Adipocyte (in vitro differentiated cells): ENCODE measurements at regions not wholly inside any gene's neighbourhood (a gene's known extent, or its start where the extent isn't known, plus 50 kb on each side); places are given as distances from the start of the nearest gene placed in this dataset.

Experiments
- DNase-seq: peaks from one replicate; pipeline ENCODE4 v3.0.0-alpha.2; 2015; ENCODE audit warnings: low read depth
- H3K27me3 ChIP-seq: replicated peaks from 2 replicates; pipeline ENCODE4 v1.7.0; 2013; ENCODE audit warnings: mild to moderate bottlenecking, low read length, moderate library complexity; ENCODE audit not compliant: control insufficient read depth, insufficient read depth
- H3K36me3 ChIP-seq: 2 replicates; pipeline ENCODE4 v1.7.0; 2013; ENCODE audit warnings: low read length, mild to moderate bottlenecking, moderate library complexity; ENCODE audit not compliant: control insufficient read depth, insufficient read depth, severe bottlenecking
- H3K4me1 ChIP-seq: 2 replicates; pipeline ENCODE4 v1.7.0; 2013; ENCODE audit warnings: mild to moderate bottlenecking, low read length, moderate library complexity; ENCODE audit not compliant: control insufficient read depth, insufficient read depth
- H3K4me3 ChIP-seq: 2 replicates; pipeline ENCODE4 v1.7.0; 2013; ENCODE audit warnings: mild to moderate bottlenecking, low read length, moderate library complexity
- H3K9ac ChIP-seq: 2 replicates; pipeline ENCODE4 v1.7.0; 2013; ENCODE audit warnings: mild to moderate bottlenecking, low read length, moderate library complexity
- H3K9me3 ChIP-seq: 2 replicates; pipeline ENCODE4 v1.7.0; 2013; ENCODE audit warnings: mild to moderate bottlenecking, low read length, moderate library complexity; ENCODE audit not compliant: control insufficient read depth

DNA sequence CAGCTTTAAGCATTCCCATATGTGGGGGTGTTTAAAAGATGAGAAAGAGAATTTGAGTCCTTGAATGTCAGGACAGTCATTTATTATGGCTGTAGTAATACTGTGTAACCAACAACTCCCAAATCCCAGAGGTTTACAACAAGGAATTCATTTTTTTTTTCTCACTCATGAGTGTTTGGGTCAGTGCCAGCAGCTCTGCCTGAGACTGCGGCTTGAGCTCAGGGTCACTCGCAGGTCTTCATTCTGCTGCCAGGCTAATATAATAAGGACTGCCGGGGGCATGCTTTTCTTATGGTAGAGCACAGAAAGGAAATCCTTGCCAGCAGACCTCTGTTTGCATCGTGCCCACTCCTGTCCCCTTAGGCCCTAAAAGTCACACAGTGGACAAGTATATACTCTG is 277.9 kb upstream of the LMCD1 start:
- Histone ChIP-seq H3K4me3 (peak overlapping the region; percentile 46), H3K27me3 (no peaks in the 10 kb centered on the region), H3K36me3 (no peaks in the 10 kb centered on the region), H3K9me3 (no peaks in the 10 kb centered on the region), H3K9ac (no peak overlapping the region), H3K4me1 (peaks cover 13% of the 10 kb centered on the region)
- peak; percentile 1 for DNase-seq

DNA sequence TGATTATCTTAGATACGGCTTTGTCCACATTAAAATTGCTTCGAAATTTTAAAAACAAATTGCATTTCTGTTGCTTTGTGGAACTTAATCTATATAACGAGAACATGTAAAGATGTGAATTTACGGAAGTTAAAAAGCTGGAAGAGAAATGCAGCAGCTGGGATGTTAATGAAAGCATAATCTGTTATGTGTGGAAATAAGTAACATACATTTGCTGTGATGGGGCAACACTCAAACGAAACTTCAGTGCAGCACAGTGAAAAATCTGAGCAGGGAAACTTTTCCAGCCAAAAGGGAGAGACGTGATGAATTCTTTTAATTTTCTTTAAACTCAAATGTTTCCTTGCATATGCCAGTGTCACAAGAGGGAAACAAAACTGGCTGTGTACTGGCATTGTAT is 276.7 kb upstream of the LMCD1 start:
- Histone ChIP-seq H3K4me1 (peaks cover 13% of the 10 kb centered on the region), H3K36me3 (no peaks in the 10 kb centered on the region), H3K9me3 (no peaks in the 10 kb centered on the region), H3K4me3 (no peak overlapping the region), H3K27me3 (no peaks in the 10 kb centered on the region), H3K9ac (no peak overlapping the region)
- no peak for DNase-seq

DNA sequence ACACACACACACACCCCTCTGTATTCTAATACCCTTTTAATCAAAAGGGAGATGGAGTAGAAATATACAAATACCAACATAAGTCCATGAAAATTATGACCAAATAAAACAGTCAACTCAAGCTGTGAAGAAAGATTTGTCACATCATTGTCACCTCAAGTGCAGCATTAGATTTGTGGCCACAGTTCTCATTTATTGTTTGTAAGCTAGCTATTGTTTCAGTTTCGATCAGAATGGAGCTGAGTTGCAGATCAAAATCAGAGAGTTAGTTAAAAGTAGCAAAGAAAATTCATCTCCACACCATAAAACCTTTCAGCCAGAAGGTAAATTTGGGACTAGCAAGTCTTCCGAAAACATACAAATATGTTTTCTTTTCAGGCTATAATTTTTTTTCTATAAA is 267.7 kb upstream of the LMCD1 start:
- H3K4me1 ChIP-seq: peaks cover 17% of the 10 kb centered on the region
- no peak overlapping the region for H3K9ac ChIP-seq
- no peak overlapping the region for H3K4me3 ChIP-seq
- no peaks in the 10 kb centered on the region for H3K27me3 ChIP-seq
- no peak for DNase-seq
- H3K9me3 ChIP-seq: no peaks in the 10 kb centered on the region
- H3K36me3 ChIP-seq: no peaks in the 10 kb centered on the region

DNA sequence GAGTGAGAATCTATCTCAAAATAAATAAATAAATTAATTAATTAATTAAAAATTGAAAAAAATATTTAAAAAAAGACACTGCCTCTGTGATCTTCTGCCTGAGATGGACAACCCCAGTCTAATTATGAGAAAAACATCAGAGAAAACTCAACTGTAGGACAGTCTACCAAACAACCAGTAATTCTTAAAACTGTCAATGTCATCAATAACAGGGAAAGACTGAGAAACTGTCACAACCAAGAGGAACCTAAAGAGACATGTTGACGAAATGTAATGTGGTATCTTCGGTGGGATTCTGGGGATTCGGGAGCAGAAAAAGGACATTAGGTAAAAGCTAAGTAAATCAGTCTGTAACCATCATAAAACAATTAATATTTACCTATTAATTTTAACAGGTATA is 265.4 kb upstream of the LMCD1 start:
- H3K4me3 ChIP-seq: no peak overlapping the region
- no peaks in the 10 kb centered on the region for H3K9me3 ChIP-seq
- no peaks in the 10 kb centered on the region for H3K27me3 ChIP-seq
- H3K4me1 ChIP-seq: peaks cover 30% of the 10 kb centered on the region
- DNase-seq: no peak
- no peak overlapping the region for H3K9ac ChIP-seq
- no peaks in the 10 kb centered on the region for H3K36me3 ChIP-seq

DNA sequence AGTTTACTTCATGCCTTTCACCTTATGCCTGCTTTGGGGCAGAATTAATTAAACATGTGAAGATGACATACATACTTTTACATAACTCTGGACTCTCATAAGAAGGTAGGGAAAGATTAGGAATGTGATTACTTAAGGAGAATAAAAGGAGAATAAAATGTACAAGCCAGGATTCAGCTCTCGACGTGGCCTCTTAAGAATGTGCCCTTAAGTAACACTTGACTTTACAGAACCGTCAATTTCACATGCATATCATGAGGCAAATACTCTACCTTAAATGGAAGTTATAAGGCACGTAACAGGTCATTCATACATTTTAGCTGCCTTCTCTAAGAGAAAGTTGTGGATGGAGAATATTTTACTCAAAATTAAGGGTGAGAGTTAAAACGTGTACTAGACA is 263.7 kb upstream of the LMCD1 start:
- Histone ChIP-seq H3K4me1 (peaks cover 30% of the 10 kb centered on the region), H3K36me3 (no peaks in the 10 kb centered on the region), H3K9me3 (peaks cover 5% of the 10 kb centered on the region), H3K4me3 (peak overlapping the region; percentile 10), H3K27me3 (no peaks in the 10 kb centered on the region), H3K9ac (no peak overlapping the region)
- no peak for DNase-seq

DNA sequence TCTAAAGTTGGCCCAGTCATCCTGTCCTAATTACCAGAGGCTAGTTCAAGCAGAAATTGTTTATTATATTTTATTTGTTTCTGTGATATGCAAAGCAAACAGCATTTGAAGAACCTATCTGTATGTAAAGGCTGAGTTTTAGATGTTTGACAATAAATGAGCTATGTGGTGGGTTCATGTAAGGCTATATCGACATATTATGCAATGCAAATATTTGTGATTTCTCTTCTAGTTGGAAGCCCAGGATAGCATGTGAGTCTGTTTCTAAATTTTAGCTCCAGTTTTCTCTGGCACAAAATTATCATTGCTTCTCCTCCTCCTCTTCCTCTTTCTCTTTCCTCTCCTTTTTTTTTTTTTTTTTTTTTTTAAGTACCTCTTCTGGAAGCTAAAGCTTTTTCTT is 263.2 kb upstream of the LMCD1 start:
- Histone ChIP-seq H3K4me1 (peaks cover 30% of the 10 kb centered on the region), H3K36me3 (no peaks in the 10 kb centered on the region), H3K4me3 (peak overlapping the region; percentile 10), H3K9me3 (peaks cover 5% of the 10 kb centered on the region), H3K9ac (peak overlapping the region; percentile 14), H3K27me3 (no peaks in the 10 kb centered on the region)
- no peak for DNase-seq

DNA sequence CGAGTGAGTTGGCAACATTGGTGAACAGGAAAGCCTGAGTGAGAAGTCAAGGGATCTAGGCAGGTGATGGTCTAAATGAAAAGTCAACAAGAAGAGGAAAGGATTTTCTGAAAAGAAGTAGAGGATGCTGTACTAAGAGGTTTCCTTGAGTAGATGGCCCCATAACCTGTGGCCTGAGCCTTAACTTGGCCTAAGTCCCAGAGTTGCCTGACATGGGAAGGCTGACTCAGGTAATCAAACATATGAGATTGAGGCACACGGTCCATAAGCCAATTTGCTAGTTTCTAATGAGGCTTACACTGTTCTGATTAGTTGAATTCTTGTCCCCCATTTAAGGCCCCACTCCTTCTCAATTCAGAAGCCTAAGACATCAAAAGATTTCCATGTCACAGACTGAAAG is 262.5 kb upstream of the LMCD1 start:
- no peaks in the 10 kb centered on the region for H3K36me3 ChIP-seq

DNA sequence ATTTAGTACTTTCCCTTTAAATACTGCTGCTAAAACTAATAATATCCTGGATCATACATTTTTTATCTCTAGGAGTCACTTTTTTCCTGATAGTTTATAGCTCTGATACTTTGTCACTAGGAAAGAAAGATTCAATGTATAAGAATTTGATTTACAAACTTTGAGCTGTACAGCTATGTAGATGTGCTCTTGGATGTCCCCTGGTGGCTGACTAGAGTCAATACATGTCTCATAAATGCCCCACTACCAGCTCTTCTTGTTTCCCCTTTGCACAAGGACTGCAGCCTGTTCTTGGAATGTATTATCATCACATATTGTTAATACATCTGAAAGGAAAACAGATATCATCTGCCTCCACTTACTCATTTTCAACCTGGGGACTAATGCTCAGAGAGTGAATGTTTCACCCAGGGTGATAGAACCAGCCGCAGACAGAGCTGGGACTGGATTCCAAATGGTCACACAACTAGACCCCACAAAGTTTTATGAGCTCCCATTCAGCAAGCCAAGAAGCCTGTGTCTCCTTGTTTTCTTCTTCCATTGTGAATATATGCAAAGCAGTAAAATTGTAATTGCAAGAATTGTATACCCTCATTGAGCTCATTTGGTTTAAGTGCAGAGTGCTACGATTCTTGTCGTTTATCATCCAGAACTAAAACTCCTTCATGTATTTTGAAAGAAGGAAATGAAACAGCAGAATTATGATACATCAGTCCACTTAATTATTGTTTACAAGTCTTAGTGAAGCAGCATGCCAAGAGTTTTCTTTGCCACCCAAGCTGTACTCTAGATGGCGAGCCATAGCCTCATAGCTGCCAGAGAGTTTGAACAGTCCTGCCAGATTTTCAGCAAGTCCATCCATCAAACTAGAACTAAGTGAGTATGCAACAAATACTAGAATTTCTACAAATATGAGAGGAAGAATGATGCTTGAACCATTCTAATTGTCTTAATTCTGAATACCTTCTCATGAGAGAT is 261.6 kb upstream of the LMCD1 start:
- DNase-seq: peak; percentile 71
- Histone ChIP-seq H3K4me1 (peaks cover 30% of the 10 kb centered on the region), H3K27me3 (no peaks in the 10 kb centered on the region)

More for the DNA sequence above, 262.5 kb upstream of the LMCD1 start:
- H3K9me3 ChIP-seq: peaks cover 8% of the 10 kb centered on the region
- DNase-seq: no peak
- peak overlapping the region; percentile 14 for H3K9ac ChIP-seq
- H3K4me3 ChIP-seq: no peak overlapping the region
- H3K27me3 ChIP-seq: no peaks in the 10 kb centered on the region
- H3K4me1 ChIP-seq: peaks cover 30% of the 10 kb centered on the region

DNA sequence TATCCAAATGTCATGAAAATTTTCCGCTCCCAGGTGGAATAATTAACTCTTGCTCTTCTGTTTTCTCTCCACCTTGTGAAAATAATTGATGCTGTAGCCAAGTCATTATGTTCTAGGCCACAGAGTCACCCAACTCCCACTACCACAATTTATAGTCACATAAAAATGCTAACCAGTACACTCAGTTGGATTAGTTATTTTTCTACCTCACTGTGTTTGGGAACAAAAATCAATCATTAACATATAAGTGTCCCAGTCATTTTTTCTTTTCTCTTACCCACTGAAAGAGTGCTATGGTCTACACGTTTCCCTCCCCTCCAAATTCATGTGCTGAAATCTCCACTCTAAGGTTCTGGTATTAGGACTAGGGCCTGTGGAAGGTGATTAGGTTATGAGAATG is 255.6 kb upstream of the LMCD1 start:
- Histone ChIP-seq H3K9ac (no peak overlapping the region), H3K9me3 (peaks cover 12% of the 10 kb centered on the region), H3K36me3 (no peaks in the 10 kb centered on the region), H3K4me1 (no peaks in the 10 kb centered on the region), H3K4me3 (no peak overlapping the region), H3K27me3 (no peaks in the 10 kb centered on the region)
- no peak for DNase-seq

More for the DNA sequence above, 261.6 kb upstream of the LMCD1 start:
- peaks cover 8% of the 10 kb centered on the region for H3K9me3 ChIP-seq
- no peak overlapping the region for H3K4me3 ChIP-seq
- no peak overlapping the region for H3K9ac ChIP-seq
- H3K36me3 ChIP-seq: no peaks in the 10 kb centered on the region

DNA sequence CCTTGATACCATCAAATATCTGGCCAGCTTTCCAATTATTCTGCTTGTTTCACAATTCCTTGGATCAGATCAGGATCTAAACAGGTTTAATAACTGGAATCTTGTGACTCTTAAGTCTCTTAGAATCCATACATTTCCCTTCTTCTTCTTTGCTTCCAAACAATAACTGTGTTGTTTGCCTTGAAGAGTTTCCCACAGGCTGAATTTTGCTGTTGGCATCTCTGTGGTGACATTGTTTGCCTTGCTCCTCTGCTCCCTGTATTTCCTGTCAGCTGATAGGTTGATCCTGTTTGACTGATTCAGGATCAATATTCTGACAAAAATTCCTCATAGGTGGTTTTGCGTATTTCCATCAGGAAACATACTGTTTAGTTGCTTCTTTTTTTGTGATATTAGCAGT is 248.4 kb upstream of the LMCD1 start:
- no peaks in the 10 kb centered on the region for H3K36me3 ChIP-seq
- no peak overlapping the region for H3K4me3 ChIP-seq
- no peak overlapping the region for H3K9ac ChIP-seq
- peaks cover 4% of the 10 kb centered on the region for H3K9me3 ChIP-seq
- no peak for DNase-seq
- no peaks in the 10 kb centered on the region for H3K27me3 ChIP-seq
- H3K4me1 ChIP-seq: no peaks in the 10 kb centered on the region

DNA sequence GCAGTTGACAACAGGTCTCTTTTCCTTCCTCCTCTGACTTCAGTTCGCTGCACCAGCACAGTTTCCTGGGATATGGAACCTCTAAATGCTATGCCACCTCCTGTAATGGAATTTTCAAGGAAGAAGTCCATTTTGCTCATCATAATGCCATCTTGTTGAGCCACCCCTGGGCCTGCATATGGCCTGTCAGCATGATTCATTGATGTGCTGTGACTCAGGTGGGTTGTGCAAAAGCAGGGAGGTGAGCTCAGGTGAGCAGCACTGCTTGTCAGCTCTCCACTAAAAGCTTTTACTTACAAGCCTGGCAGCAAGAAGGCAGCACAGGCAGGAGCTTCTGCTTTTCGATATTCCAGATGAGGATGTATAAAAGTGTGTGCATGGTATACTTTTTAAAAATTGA is 247.1 kb upstream of the LMCD1 start:
- Histone ChIP-seq H3K36me3 (no peaks in the 10 kb centered on the region), H3K9ac (no peak overlapping the region), H3K9me3 (peaks cover 4% of the 10 kb centered on the region), H3K27me3 (no peaks in the 10 kb centered on the region), H3K4me3 (no peak overlapping the region), H3K4me1 (no peaks in the 10 kb centered on the region)
- DNase-seq: no peak
